AG04450 (cell line): ENCODE measurements at regions not wholly inside any gene's neighbourhood (a gene's known extent, or its start where the extent isn't known, plus 50 kb on each side); places are given as distances from the start of the nearest gene placed in this dataset.

ENCODE experiments used
- CTCF ChIA-PET: fragments of 300-600, 350-600 bp; formaldehyde crosslinking; extraction: SDS; loops from one replicate; lab custom pipeline; 2022; ENCODE audit warnings: antibody characterized with exemption, inconsistent platforms; lab: Charles Lee
- POLR2A ChIA-PET: fragments of 350-600 bp; formaldehyde crosslinking; extraction: SDS; loops from one replicate; lab custom pipeline; 2021; ENCODE audit warnings: antibody characterized with exemption, inconsistent platforms; lab: Yijun Ruan, JAX
- DNase-seq: peaks from one replicate; pipeline ENCODE4 v3.0.0-alpha.2; 2011; ENCODE audit warnings: low read depth, low spot score
- H3K27ac ChIP-seq: one replicate; pipeline ENCODE4 v1.5.1; 2012; ENCODE audit warnings: low read depth, low read length, control low read depth
- H3K27me3 ChIP-seq: one replicate; pipeline ENCODE4 v1.6.0; 2012; ENCODE audit warnings: low read length; ENCODE audit not compliant: control insufficient read depth, insufficient read depth
- H3K4me3 ChIP-seq: 2 replicates; pipeline ENCODE4 v1.5.1; 2011; ENCODE audit warnings: mild to moderate bottlenecking, low read depth, low read length, control low read depth
- H3K9me3 ChIP-seq: 2 replicates; pipeline ENCODE4 v1.5.1; 2012; ENCODE audit warnings: low read length; ENCODE audit not compliant: control insufficient read depth, insufficient read depth
- CTCF ChIP-seq: IDR thresholded peaks from 2 replicates; pipeline ENCODE4 v1.5.1; 2011; ENCODE audit warnings: low read depth, low read length, control low read depth, inconsistent platforms

DNA sequence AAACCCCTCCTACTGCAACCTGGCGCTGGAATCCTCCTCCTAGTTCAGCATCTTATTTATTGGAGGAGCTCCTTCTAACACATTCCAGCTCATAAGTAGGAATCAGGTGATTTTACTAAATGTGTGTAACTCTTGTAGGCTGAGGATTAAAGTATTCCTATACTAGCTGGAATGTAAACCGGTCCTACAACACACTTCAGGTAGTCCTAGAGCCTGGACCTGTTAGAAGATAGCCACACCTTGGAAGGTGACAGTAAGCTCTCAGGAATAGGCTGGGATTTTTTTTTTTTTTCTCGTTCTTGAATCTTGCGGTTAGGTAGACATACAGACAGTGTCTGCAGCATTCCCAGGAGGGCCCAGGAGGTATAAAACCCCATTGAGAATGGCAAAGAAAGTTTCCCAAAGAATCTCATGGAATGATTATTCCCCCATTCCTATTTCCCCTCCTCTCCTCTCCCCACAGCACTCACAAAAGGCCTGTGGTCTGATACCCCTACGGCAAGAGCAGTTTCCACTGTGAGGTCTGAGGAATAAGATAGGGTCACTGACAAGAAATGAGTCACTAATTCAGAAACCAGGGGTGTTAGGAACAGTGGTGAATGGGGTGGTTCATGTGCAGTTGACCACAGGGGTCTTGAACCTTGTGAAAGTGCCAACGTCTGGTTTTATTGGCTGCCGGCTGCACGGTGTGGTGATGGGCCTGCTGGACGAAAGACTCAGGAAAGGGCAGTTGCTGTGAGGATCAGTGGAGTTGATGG, 267.1 kb downstream of the UTP18 start:
- Histone ChIP-seq H3K27me3 (no peaks in the 10 kb centered on the region), H3K27ac (no peak overlapping the region), H3K9me3 (peaks cover 5% of the 10 kb centered on the region; the same call in 1 of the 2 replicates), H3K4me3 (no peak overlapping the region)
- ChIA-PET POLR2A (no interaction called here), CTCF (no interaction called here)
- DNase-seq, result no peak
- TF ChIP-seq CTCF, result no peak

GRCh38 chr17:51528111-51528510, 267.8 kb downstream of the UTP18 start:
- no peak overlapping the region for H3K4me3 ChIP-seq
- ChIA-PET POLR2A (no interaction called here), CTCF (no interaction called here)
- H3K9me3 ChIP-seq, result peaks cover 5% of the 10 kb centered on the region; the same call in 1 of the 2 replicates
- DNase-seq, result no peak
- H3K27ac ChIP-seq, result no peak overlapping the region
- H3K27me3 ChIP-seq, result no peaks in the 10 kb centered on the region
- TF ChIP-seq CTCF, result no peak

DNA sequence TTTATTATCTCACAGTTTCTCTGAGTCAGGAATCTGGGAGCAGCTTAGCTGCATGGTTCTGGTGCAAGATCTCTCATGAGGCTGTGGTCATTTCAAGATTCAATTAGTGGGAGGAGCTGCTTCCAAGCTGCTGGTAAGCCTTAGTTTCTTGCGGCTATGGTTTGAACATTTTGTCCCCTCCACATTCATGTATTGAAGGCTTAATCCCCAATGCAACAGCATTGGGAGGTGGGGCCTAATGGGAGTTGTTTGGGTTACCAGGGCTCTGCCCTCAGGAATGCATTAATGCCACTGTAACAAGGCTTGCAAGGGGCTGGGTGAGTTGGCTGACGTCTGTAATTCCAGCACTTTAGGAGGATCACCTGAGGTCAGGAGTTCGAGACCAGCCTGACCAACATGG, 272.9 kb downstream of the UTP18 start:
- POLR2A ChIA-PET, result no interaction called here
- no peak for DNase-seq
- no peak for TF ChIP-seq CTCF
- CTCF ChIA-PET, result no interaction called here
- no peaks in the 10 kb centered on the region for H3K27me3 ChIP-seq
- no peak overlapping the region for H3K4me3 ChIP-seq
- H3K9me3 ChIP-seq, result no peaks in the 10 kb centered on the region; the same call in 1 of the 2 replicates
- H3K27ac ChIP-seq, result no peak overlapping the region

DNA sequence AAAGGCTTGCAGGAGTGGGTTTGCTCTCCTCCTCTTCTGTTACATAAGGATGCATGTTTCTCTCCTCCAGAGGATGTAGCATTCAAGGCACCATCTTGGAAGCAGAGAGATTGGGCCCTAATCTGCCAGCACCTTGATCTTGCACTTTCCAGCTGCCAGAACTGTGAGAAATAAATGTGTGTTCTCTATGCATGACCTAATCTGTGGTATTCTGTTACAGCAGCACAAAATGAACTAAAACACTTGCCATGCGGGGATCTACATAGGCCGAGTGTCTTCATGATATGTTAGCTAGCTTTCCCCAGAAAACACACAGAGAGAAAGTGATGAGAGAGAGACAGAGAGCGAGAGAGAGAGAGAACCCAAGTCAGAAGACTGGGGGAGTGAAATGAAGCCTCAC, 273.5 kb downstream of the UTP18 start:
- Histone ChIP-seq H3K4me3 (no peak overlapping the region), H3K9me3 (no peaks in the 10 kb centered on the region; the same call in 1 of the 2 replicates), H3K27ac (no peak overlapping the region), H3K27me3 (no peaks in the 10 kb centered on the region)
- no peak for DNase-seq
- no peak for TF ChIP-seq CTCF
- CTCF ChIA-PET, result no interaction called here
- POLR2A ChIA-PET, result no interaction called here

DNA sequence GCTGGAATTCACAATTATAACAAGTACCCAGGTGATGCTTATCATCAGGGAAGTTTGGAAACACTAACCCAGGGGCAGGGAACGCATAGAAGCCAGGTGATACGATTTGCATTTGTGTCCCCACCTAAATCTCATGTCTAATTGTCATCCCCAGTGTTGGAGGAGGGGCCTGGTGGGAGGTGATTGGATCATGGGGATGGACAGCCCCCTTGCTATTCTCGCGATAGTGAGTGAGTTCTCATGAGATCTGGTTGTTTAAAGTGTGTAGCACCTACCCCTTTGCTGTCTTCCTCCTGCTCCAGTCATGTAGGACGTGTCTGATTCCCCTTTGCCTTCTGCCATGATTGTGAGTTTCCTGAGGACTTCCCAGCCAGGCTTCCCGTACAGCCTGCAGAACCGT, 276.3 kb downstream of the UTP18 start:
- ChIA-PET CTCF (no interaction called here), POLR2A (no interaction called here)
- no peaks in the 10 kb centered on the region; the same call in 1 of the 2 replicates for H3K9me3 ChIP-seq
- H3K27me3 ChIP-seq, result no peaks in the 10 kb centered on the region
- H3K4me3 ChIP-seq, result no peak overlapping the region
- TF ChIP-seq CTCF, result no peak
- DNase-seq, result no peak
- H3K27ac ChIP-seq, result no peak overlapping the region
